GM12878 (cell line): ENCODE measurements at regions not wholly inside any gene's neighbourhood (a gene's known extent, or its start where the extent isn't known, plus 50 kb on each side); places are given as distances from the start of the nearest gene placed in this dataset.
A peak's percentile ranks its signal among the peaks of the same experiment; 100 is the strongest.

Experiments used
- ATAC-seq: fragments of 200-7000 bp; cut with Tn5 transposase; 3 replicates; pipeline ENCODE4 v1.9.1; 2020; ENCODE audit warnings: mild to moderate bottlenecking, moderate library complexity
- BruUV-seq: library from RNA; stranded (reverse); fragments of 400-500 nt; replicated peaks from 2 replicates; lab custom pipeline; 2021; lab: Mats Ljungman, UMichigan
- CTCF ChIA-PET: fragments of 300-600 bp; sonication (Branson Sonifier 250); formaldehyde crosslinking; extraction: SDS; loops from one replicate; lab custom pipeline; 2021; ENCODE audit warnings: inconsistent platforms; lab: Yijun Ruan, JAX
- POLR2A ChIA-PET: fragments of 350-600 bp; formaldehyde crosslinking; extraction: SDS; loops from one replicate; lab custom pipeline; 2021; ENCODE audit warnings: inconsistent platforms; lab: Charles Lee
- RAD21 ChIA-PET: fragments of 300-600 bp; sonication (Branson Sonifier 250); formaldehyde crosslinking; loops from one replicate; lab custom pipeline; 2023; ENCODE audit warnings: antibody characterized with exemption; ENCODE audit not compliant: unreplicated experiment; lab: Charles Lee
- SMC1A ChIA-PET: fragments of 300-600 bp; sonication (Branson Sonifier 250); formaldehyde crosslinking; loops from one replicate; lab custom pipeline; 2023; ENCODE audit not compliant: unreplicated experiment, uncharacterized antibody; lab: Charles Lee
- DNase-seq: peaks from one replicate; pipeline ENCODE4 v3.0.0-alpha.2; 2011; ENCODE audit warnings: low read depth, low spot score
- FAIRE-seq: peaks from 3 replicates; lab custom pipeline; 2011; peaks lifted over from hg19 to GRCh38; lab: Jason Lieb, UNC
- H2AFZ ChIP-seq: 2 replicates; pipeline ENCODE4 v1.6.0; 2011; ENCODE audit warnings: low read depth, low read length, control low read depth; ENCODE audit not compliant: control insufficient read depth
- H3K27ac ChIP-seq: 2 replicates; pipeline ENCODE4 v1.5.1; 2011; ENCODE audit warnings: control low read depth; ENCODE audit not compliant: control insufficient read depth, insufficient read depth
- H3K27me3 ChIP-seq, 2 experiments: replicated peaks in 1 of 2; 2 replicates each; pipeline versions ENCODE4 v1.6.0 to v1.6.1; 2011; ENCODE audit warnings: low read length in 1 of 2; ENCODE audit not compliant: control insufficient read depth in 2 of 2, insufficient read depth in 2 of 2
- H3K36me3 ChIP-seq, 2 experiments: 2 replicates each; pipeline ENCODE4 v1.5.1; 2011; ENCODE audit warnings: low read length in 1 of 2; ENCODE audit not compliant: control insufficient read depth in 2 of 2, insufficient read depth in 2 of 2
- H3K4me1 ChIP-seq: 2 replicates; pipeline ENCODE4 v1.6.1; 2011; ENCODE audit warnings: mild to moderate bottlenecking, low read length, moderate library complexity, mixed read lengths; ENCODE audit not compliant: control insufficient read depth, insufficient read depth
- H3K4me2 ChIP-seq: 2 replicates; pipeline ENCODE4 v1.6.0; 2011; ENCODE audit warnings: control low read depth; ENCODE audit not compliant: control insufficient read depth, insufficient read depth
- H3K4me3 ChIP-seq: fragments of 200-600 bp; sonication (generic); 2 replicates; pipeline ENCODE4 v1.5.1; 2016
- H3K79me2 ChIP-seq: 2 replicates; pipeline ENCODE4 v1.6.0; 2011; ENCODE audit warnings: low read length; ENCODE audit not compliant: control insufficient read depth, insufficient read depth
- H3K9ac ChIP-seq: 2 replicates; pipeline ENCODE4 v1.8.0; 2011; ENCODE audit warnings: low read length, control low read depth, mixed read lengths; ENCODE audit not compliant: control insufficient read depth, insufficient read depth
- H3K9me3 ChIP-seq: replicated peaks from 3 replicates; pipeline ENCODE4 v1.5.1; 2011; ENCODE audit warnings: mild to moderate bottlenecking, low read length; ENCODE audit not compliant: control insufficient read depth, insufficient read depth
- H4K20me1 ChIP-seq: 2 replicates; pipeline ENCODE4 v1.6.0; 2011; ENCODE audit not compliant: control insufficient read depth, insufficient read depth
- FOXK2 ChIP-seq: fragments of 450-650 bp; IDR thresholded peaks from 2 replicates; pipeline ENCODE4 v1.6.1; 2017; ENCODE audit warnings: mild to moderate bottlenecking, moderate library complexity
- NFYB ChIP-seq: IDR thresholded peaks from 2 replicates; pipeline ENCODE4 v1.6.1; 2011; ENCODE audit warnings: low read depth, mild to moderate bottlenecking, low read length, improper control_type of control experiment, moderate library complexity; ENCODE audit not compliant: insufficient read depth
- SP1 ChIP-seq: IDR thresholded peaks from one replicate; pipeline ENCODE4 v1.6.1; 2011; ENCODE audit warnings: low read depth, low read length
- ZNF384 ChIP-seq: IDR thresholded peaks from 2 replicates; pipeline ENCODE4 v1.6.1; 2012; ENCODE audit warnings: low read depth, mild to moderate bottlenecking, low read length, improper control_type of control experiment, borderline replicate concordance
- WGBS: methylation state at CpG from one replicate; pipeline ENCODE4 v1.1.6; 2016; ENCODE audit warnings: low lambda C conversion rate; ENCODE audit not compliant: insufficient replicate concordance, insufficient coverage; ENCODE audit errors: missing lambda C conversion rate; 5-methylcytosine and 5-hydroxymethylcytosine counted together
- in situ Hi-C: fragments of 300-500 bp; cut with MboI; formaldehyde crosslinking; loops from 9 replicates; pipeline ENCODE4 v1.14.3; 2018; ENCODE audit warnings: mixed read lengths
- intact Hi-C: fragments of 100-400 bp; cut with micrococcal nuclease; formaldehyde crosslinking; loops from one replicate; pipeline ENCODE4 v1.14.2; 2022; ENCODE audit not compliant: unreplicated experiment
- TF ChIP-seq, protein P1 (sequence below): IDR thresholded peaks from 2 replicates; pipeline ENCODE4 v1.6.1; 2012; ENCODE audit warnings: improper control_type of control experiment, low read depth, low read length; ENCODE audit not compliant: insufficient replicate concordance
- TF ChIP-seq, protein P2 (sequence below): fragments of 450-650 bp; IDR thresholded peaks from 2 replicates; pipeline ENCODE4 v1.6.1; 2017; ENCODE audit warnings: mild to moderate bottlenecking, moderate library complexity
- TF ChIP-seq, protein P3 (sequence below): IDR thresholded peaks from 2 replicates; pipeline ENCODE4 v1.6.1; 2011; ENCODE audit warnings: borderline replicate concordance, low read depth, mild to moderate bottlenecking, moderate library complexity, mixed read lengths, low read length; ENCODE audit not compliant: insufficient read depth; ENCODE audit errors: extremely low read length

- POLR2A ChIA-PET, result no interaction called here
- H3K36me3 ChIP-seq, result no peaks in the 10 kb centered on the region
- peaks cover 2 to 5% of the 10 kb centered on the region in 2 experiments; a peak in 3 of 4 replicates for H3K27me3 ChIP-seq
- no peaks in the 10 kb centered on the region for H3K79me2 ChIP-seq
- no peak overlapping the region for H3K9ac ChIP-seq
- no TSS peak for BruUV-seq
- DNase-seq (no peak), ATAC-seq (no peak), FAIRE-seq (no peak)
- no peak overlapping the region for H3K4me2 ChIP-seq
- H3K4me3 ChIP-seq, result no peak overlapping the region
- no peak overlapping the region for H2AFZ ChIP-seq
- H4K20me1 ChIP-seq, result no peaks in the 10 kb centered on the region
- in situ Hi-C loops, result no loop called here
- SMC1A ChIA-PET, result interaction anchor here (0.8 kb wide), 1 partner anchor 11 kb away, joined by 3 read pairs; no protein-coding TSS in a partner anchor
- intact Hi-C loops, result no loop called here
- no peak overlapping the region for H3K27ac ChIP-seq
- no peaks in the 10 kb centered on the region for H3K4me1 ChIP-seq
- CTCF ChIA-PET, result no interaction called here
- TF ChIP-seq, protein P1, sequence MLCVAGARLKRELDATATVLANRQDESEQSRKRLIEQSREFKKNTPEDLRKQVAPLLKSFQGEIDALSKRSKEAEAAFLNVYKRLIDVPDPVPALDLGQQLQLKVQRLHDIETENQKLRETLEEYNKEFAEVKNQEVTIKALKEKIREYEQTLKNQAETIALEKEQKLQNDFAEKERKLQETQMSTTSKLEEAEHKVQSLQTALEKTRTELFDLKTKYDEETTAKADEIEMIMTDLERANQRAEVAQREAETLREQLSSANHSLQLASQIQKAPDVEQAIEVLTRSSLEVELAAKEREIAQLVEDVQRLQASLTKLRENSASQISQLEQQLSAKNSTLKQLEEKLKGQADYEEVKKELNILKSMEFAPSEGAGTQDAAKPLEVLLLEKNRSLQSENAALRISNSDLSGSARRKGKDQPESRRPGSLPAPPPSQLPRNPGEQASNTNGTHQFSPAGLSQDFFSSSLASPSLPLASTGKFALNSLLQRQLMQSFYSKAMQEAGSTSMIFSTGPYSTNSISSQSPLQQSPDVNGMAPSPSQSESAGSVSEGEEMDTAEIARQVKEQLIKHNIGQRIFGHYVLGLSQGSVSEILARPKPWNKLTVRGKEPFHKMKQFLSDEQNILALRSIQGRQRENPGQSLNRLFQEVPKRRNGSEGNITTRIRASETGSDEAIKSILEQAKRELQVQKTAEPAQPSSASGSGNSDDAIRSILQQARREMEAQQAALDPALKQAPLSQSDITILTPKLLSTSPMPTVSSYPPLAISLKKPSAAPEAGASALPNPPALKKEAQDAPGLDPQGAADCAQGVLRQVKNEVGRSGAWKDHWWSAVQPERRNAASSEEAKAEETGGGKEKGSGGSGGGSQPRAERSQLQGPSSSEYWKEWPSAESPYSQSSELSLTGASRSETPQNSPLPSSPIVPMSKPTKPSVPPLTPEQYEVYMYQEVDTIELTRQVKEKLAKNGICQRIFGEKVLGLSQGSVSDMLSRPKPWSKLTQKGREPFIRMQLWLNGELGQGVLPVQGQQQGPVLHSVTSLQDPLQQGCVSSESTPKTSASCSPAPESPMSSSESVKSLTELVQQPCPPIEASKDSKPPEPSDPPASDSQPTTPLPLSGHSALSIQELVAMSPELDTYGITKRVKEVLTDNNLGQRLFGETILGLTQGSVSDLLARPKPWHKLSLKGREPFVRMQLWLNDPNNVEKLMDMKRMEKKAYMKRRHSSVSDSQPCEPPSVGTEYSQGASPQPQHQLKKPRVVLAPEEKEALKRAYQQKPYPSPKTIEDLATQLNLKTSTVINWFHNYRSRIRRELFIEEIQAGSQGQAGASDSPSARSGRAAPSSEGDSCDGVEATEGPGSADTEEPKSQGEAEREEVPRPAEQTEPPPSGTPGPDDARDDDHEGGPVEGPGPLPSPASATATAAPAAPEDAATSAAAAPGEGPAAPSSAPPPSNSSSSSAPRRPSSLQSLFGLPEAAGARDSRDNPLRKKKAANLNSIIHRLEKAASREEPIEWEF, result no peak
- TF ChIP-seq, protein P2, sequence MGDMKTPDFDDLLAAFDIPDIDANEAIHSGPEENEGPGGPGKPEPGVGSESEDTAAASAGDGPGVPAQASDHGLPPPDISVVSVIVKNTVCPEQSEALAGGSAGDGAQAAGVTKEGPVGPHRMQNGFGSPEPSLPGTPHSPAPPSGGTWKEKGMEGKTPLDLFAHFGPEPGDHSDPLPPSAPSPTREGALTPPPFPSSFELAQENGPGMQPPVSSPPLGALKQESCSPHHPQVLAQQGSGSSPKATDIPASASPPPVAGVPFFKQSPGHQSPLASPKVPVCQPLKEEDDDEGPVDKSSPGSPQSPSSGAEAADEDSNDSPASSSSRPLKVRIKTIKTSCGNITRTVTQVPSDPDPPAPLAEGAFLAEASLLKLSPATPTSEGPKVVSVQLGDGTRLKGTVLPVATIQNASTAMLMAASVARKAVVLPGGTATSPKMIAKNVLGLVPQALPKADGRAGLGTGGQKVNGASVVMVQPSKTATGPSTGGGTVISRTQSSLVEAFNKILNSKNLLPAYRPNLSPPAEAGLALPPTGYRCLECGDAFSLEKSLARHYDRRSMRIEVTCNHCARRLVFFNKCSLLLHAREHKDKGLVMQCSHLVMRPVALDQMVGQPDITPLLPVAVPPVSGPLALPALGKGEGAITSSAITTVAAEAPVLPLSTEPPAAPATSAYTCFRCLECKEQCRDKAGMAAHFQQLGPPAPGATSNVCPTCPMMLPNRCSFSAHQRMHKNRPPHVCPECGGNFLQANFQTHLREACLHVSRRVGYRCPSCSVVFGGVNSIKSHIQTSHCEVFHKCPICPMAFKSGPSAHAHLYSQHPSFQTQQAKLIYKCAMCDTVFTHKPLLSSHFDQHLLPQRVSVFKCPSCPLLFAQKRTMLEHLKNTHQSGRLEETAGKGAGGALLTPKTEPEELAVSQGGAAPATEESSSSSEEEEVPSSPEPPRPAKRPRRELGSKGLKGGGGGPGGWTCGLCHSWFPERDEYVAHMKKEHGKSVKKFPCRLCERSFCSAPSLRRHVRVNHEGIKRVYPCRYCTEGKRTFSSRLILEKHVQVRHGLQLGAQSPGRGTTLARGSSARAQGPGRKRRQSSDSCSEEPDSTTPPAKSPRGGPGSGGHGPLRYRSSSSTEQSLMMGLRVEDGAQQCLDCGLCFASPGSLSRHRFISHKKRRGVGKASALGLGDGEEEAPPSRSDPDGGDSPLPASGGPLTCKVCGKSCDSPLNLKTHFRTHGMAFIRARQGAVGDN, result no peak
- TF ChIP-seq, protein P3, sequence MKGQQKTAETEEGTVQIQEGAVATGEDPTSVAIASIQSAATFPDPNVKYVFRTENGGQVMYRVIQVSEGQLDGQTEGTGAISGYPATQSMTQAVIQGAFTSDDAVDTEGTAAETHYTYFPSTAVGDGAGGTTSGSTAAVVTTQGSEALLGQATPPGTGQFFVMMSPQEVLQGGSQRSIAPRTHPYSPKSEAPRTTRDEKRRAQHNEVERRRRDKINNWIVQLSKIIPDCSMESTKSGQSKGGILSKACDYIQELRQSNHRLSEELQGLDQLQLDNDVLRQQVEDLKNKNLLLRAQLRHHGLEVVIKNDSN, result peak; percentile 20
- TF ChIP-seq ZNF384 (no peak), SP1 (no peak), FOXK2 (no peak), NFYB (no peak)
- no peaks in the 10 kb centered on the region; the same call in 2 of the 3 replicates for H3K9me3 ChIP-seq
- WGBS, result 47% methylated on average over 6 of the region's 6 CpGs
- RAD21 ChIA-PET, result no interaction called here
Observed at GRCh38 chr12:131620520-131620919, 90.4 kb upstream of the SFSWAP start.
